SK-N-MC (cell line): ENCODE measurements at regions not wholly inside any gene's neighbourhood (a gene's known extent, or its start where the extent isn't known, plus 50 kb on each side); places are given as distances from the start of the nearest gene placed in this dataset.

Experiments used
- DNase-seq: peaks from one replicate; pipeline ENCODE4 v3.0.0-alpha.2; 2011; ENCODE audit warnings: low read depth, low spot score
- H3K27ac ChIP-seq: fragments of 200-600 bp; sonication (generic); 2 replicates; pipeline ENCODE4 v1.5.1; 2016; ENCODE audit warnings: mixed run types
- H3K36me3 ChIP-seq: fragments of 200-600 bp; sonication (generic); 2 replicates; pipeline ENCODE4 v1.6.1; 2017; ENCODE audit warnings: antibody characterized with exemption, low read length, mixed read lengths; ENCODE audit not compliant: insufficient read depth
- H3K4me3 ChIP-seq: fragments of 200-600 bp; sonication (generic); 2 replicates; pipeline ENCODE4 v1.5.1; 2016
- H3K9ac ChIP-seq: fragments of 200-600 bp; sonication (generic); 2 replicates; pipeline ENCODE4 v1.8.0; 2017; ENCODE audit warnings: mixed run types, mixed read lengths; ENCODE audit not compliant: insufficient read length
- H3K9me3 ChIP-seq: fragments of 200-600 bp; sonication (generic); 2 replicates; pipeline ENCODE4 v1.6.1; 2017; ENCODE audit warnings: low read depth, mild to moderate bottlenecking, antibody characterized with exemption, low read length, moderate library complexity, mixed read lengths
- EZH2 ChIP-seq: fragments of 200-600 bp; sonication (generic); IDR thresholded peaks from one replicate; pipeline ENCODE4 v1.6.1; 2017; ENCODE audit warnings: antibody characterized with exemption
- FOXP2 ChIP-seq: optimal IDR thresholded peaks from 2 replicates; pipeline ENCODE3; 2011; ENCODE audit warnings: mild to moderate bottlenecking, moderate library complexity; ENCODE audit not compliant: insufficient read depth; ENCODE audit errors: extremely low read length, control extremely low read depth
- POLR2AphosphoS5 ChIP-seq: IDR thresholded peaks from 2 replicates; pipeline ENCODE4 v1.6.1; 2012; ENCODE audit warnings: mild to moderate bottlenecking, low read depth, low read length, borderline replicate concordance

DNA sequence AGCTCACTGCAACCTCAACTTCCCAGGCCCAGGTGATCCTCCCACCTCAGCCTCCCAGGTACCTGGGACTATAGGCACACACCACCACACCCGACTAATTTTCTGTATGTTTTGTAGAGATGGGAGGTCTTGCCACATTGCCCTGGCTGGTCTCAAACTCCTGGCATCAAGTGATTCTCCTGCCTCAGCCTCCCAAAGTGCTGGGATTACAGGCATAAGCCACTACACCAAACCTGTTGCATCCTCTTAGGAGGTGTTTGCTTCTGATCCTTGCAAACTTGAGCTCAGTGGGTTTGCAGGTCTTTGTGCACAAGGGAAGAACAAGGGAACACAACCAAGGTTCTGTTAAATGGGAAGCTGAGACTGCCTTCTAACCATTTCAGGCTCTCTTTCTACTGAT lies 184.6 kb downstream of the ARHGAP12 start:
- no peak overlapping the region for H3K9ac ChIP-seq
- no peak overlapping the region for H3K4me3 ChIP-seq
- no peaks in the 10 kb centered on the region for H3K9me3 ChIP-seq
- no peak for DNase-seq
- no peaks in the 10 kb centered on the region for H3K36me3 ChIP-seq
- TF ChIP-seq EZH2 (no peak), FOXP2 (no peak), POLR2AphosphoS5 (no peak)
- H3K27ac ChIP-seq, result no peak overlapping the region

DNA sequence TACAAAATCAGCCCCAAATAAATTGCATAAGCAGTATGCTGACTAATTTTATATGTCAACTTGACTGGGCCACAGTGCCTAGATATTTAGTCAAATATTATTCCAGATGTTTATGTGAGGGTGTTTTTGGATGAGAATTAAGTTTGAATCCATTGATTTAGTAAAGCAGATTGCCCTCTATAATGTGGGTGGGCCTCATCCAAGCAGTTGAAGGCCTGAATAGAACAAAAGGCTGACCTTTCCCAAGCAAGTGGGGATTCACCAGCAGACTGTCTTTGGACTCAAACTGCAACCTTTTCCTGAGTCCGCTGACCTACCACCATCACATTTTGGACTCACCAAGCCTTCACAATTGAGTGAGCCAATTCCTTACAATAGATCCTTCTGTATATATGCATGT lies 186.4 kb downstream of the ARHGAP12 start:
- Histone ChIP-seq H3K36me3 (no peaks in the 10 kb centered on the region), H3K4me3 (no peak overlapping the region), H3K9me3 (no peaks in the 10 kb centered on the region), H3K9ac (no peak overlapping the region), H3K27ac (no peak overlapping the region)
- no peak for TF ChIP-seq FOXP2
- TF ChIP-seq POLR2AphosphoS5, result no peak
- TF ChIP-seq EZH2, result no peak
- DNase-seq, result no peak

DNA sequence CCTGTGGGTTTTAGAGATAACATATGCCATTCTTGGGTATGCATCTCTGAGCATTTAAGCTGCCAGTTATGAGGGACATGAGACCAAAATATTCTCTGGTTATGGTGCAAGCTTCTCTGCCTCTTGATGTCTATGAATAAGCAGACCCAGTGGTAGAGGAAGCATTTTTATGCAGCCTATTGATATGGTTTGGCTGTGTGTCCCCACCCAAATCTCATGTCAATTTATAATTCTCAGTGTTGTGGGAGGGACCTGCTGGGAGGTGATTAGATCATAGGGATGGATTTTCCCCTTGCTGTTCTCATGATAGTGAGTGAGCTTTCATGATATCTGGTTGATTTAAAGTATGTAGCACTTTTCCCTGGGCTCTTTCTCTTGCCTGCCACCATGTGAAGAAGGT lies 187.2 kb downstream of the ARHGAP12 start:
- DNase-seq, result no peak
- H3K36me3 ChIP-seq, result no peaks in the 10 kb centered on the region
- TF ChIP-seq POLR2AphosphoS5, result no peak
- TF ChIP-seq EZH2, result no peak
- TF ChIP-seq FOXP2, result no peak
- H3K4me3 ChIP-seq, result no peak overlapping the region
- H3K9ac ChIP-seq, result no peak overlapping the region
- H3K27ac ChIP-seq, result no peak overlapping the region
- no peaks in the 10 kb centered on the region for H3K9me3 ChIP-seq

DNA sequence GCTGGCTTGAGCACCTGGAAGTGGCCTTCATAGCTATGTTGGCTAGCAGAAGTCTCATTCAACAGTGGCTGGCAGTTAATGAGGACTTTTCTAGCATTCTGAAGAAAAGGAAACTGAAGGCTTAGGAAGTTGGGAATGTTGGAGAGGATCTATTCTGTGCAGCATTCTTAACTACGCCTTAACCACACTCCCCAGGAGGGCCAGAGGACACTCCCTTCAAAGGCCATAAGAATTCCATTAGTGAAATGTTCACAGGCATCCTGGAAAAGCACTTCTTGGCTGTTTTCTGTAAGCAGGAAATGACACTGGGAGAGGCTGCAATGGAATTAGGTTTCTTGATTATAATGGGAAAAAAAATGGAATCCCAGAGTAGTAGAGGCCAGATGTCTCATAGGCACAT lies 188.9 kb downstream of the ARHGAP12 start:
- no peak overlapping the region for H3K9ac ChIP-seq
- peak; percentile 18 for DNase-seq
- TF ChIP-seq FOXP2 (no peak), EZH2 (no peak), POLR2AphosphoS5 (no peak)
- no peaks in the 10 kb centered on the region for H3K9me3 ChIP-seq
- H3K36me3 ChIP-seq, result no peaks in the 10 kb centered on the region
- no peak overlapping the region for H3K27ac ChIP-seq
- no peak overlapping the region for H3K4me3 ChIP-seq

DNA sequence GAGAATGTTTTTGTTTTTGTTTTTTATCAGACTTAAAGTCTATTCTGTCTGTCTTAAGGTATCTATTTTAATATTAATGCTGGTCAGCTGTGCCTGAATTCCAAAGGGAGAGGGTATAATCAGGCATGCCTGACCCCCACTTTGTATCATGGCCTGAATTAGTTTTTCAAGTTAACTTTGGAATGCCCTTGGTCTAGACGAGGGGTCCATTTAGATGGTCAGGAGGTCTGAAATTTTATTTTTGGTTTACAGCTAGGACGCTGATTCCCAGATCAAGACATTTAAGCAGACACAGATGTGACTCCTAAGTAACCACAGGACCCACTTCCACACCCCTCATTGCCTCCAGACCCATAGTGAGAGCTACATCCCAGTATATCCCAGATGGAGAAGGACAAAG lies 189.5 kb downstream of the ARHGAP12 start:
- no peaks in the 10 kb centered on the region for H3K9me3 ChIP-seq
- TF ChIP-seq FOXP2 (no peak), EZH2 (no peak), POLR2AphosphoS5 (no peak)
- no peak overlapping the region for H3K4me3 ChIP-seq
- no peak overlapping the region for H3K9ac ChIP-seq
- H3K27ac ChIP-seq, result no peak overlapping the region
- DNase-seq, result no peak
- H3K36me3 ChIP-seq, result no peaks in the 10 kb centered on the region

DNA sequence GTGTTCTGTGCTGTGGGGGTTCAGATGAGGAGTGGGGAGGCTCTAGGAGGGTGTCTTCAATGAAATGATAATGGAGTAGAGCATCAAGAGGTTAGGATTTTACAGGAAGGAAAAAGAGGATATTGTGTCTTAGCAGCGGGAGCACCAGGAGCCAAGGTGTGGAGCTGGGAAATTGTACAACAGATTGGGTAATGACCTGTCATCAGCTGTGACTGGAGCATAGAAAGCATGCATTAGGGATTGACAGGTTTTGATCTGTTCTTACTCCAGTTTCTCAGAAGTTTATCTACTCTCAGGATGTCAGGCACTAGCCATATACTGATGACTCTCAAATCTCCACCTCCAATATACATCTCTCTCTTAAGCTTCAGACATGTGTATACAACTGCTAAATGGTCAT lies 196.9 kb downstream of the ARHGAP12 start:
- Histone ChIP-seq H3K27ac (no peak overlapping the region), H3K9ac (no peak overlapping the region), H3K4me3 (no peak overlapping the region), H3K9me3 (no peaks in the 10 kb centered on the region), H3K36me3 (no peaks in the 10 kb centered on the region)
- TF ChIP-seq FOXP2, result no peak
- TF ChIP-seq POLR2AphosphoS5, result no peak
- no peak for DNase-seq

DNA sequence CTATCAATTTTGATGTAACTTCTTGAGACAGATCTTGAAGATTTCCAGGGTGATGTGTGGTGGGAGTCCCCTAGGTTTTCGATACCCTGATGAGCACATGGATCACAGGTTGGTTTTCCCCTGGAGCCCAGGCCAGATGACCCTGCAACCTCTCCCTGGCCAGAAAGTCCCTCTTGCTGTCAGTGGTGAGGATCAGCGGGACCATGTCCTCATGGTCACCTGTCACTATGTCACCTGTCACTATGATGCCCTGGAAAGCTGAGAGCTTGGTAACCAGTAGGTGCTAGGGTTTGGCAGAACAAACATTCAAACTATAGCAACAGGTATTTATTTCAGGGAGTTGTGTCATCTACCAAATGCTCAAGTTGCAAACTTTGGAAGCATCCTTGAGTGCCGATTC lies 197.9 kb downstream of the ARHGAP12 start:
- Histone ChIP-seq H3K27ac (no peak overlapping the region), H3K4me3 (no peak overlapping the region), H3K36me3 (no peaks in the 10 kb centered on the region), H3K9me3 (no peaks in the 10 kb centered on the region), H3K9ac (no peak overlapping the region)
- TF ChIP-seq FOXP2 (no peak), POLR2AphosphoS5 (no peak), EZH2 (no peak)
- no peak for DNase-seq

DNA sequence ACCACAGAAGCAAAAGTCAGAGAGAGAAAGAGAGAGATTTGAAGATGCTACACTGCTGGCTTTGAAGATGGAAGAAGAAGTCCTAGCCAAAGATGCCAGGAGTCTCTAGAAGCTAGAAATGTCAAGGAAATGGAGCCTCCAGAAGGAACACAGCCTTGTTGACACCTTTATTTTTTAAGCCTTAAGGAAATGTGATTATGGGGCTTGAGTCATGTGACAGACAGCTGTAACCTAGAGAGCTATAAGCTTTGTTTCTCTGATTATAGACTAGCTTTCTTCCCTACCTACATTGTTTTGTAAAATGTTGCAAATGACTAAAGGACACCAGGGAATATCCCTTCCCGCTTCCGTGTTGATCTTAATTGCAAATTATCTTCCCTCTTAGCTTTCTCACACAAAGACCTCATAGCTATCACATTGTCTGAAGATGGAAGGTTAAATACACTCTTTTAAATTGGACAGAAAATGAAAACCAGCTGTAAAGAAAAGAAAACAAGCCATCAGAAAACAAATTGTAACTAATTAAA lies 199.9 kb downstream of the ARHGAP12 start:
- Histone ChIP-seq H3K9me3 (no peaks in the 10 kb centered on the region), H3K27ac (no peak overlapping the region), H3K4me3 (no peak overlapping the region), H3K9ac (no peak overlapping the region), H3K36me3 (no peaks in the 10 kb centered on the region)
- no peak for DNase-seq
- TF ChIP-seq POLR2AphosphoS5 (no peak), EZH2 (no peak), FOXP2 (no peak)

DNA sequence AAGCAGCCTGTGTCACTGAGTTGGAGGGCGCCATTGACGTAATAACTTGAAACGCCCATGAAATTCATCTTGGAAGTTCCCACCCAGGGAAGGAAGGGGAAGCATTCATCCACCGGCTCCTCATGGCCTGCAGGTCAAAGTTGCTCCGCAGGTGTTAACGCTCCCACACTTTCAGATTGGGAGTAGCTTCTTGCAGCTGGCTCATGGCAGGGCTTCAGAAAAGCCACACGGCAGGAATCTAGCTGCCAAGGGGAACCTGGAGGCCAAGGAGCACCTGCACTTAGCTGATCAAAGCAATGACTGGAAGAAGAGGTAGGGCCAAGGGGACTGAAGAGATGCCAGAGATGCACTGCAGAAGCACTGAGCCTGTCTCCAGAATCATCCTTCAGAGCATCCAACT lies 203.2 kb downstream of the ARHGAP12 start:
- Histone ChIP-seq H3K4me3 (no peak overlapping the region), H3K36me3 (no peaks in the 10 kb centered on the region), H3K27ac (no peak overlapping the region), H3K9me3 (no peaks in the 10 kb centered on the region), H3K9ac (no peak overlapping the region)
- no peak for TF ChIP-seq POLR2AphosphoS5
- TF ChIP-seq FOXP2, result no peak
- no peak for TF ChIP-seq EZH2
- no peak for DNase-seq

DNA sequence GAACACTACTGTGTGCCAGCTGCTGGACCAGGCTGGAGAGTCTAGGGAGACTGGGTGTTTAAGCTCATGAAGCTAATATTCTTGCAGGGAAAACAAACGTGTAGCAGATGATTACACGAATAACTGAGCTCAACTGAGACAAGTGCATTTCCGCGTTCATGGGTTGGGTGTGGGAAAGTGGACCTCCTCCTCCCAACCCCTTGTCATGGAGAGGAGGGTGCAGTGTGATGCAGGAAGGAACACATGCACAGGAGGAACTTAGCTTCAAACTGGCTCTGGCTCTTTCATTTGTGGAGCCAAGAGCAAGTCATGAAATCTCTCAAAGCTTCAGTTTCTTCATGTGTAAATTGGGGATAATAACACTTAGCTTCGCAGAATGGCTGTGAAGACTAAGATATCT lies 204.3 kb downstream of the ARHGAP12 start:
- TF ChIP-seq EZH2 (no peak), FOXP2 (no peak), POLR2AphosphoS5 (no peak)
- no peak for DNase-seq
- H3K9me3 ChIP-seq, result no peaks in the 10 kb centered on the region
- H3K4me3 ChIP-seq, result no peak overlapping the region
- no peaks in the 10 kb centered on the region for H3K36me3 ChIP-seq
- H3K9ac ChIP-seq, result no peak overlapping the region
- no peak overlapping the region for H3K27ac ChIP-seq
